GM12891 (cell line): ENCODE measurements at regions not wholly inside any gene's neighbourhood (a gene's known extent, or its start where the extent isn't known, plus 50 kb on each side); places are given as distances from the start of the nearest gene placed in this dataset.

ENCODE experiments used
- POLR2A ChIP-seq: IDR thresholded peaks from 2 replicates; pipeline ENCODE4 v1.6.1; 2011; ENCODE audit warnings: low read depth, low read length, control low read depth
- TAF1 ChIP-seq: IDR thresholded peaks from 2 replicates; pipeline ENCODE4 v1.6.1; 2011; ENCODE audit warnings: low read depth, low read length, control low read depth

GRCh38 chr2:18153741-18154140, 275.3 kb downstream of the KCNS3 start:
- TF ChIP-seq TAF1 (no peak), POLR2A (no peak)
